Loucy (cell line): ENCODE measurements at regions not wholly inside any gene's neighbourhood (a gene's known extent, or its start where the extent isn't known, plus 50 kb on each side); places are given as distances from the start of the nearest gene placed in this dataset.

ENCODE experiments used
- CTCF ChIP-seq: fragments of 200-600 bp; sonication (generic); conservative IDR thresholded peaks from 2 replicates; pipeline ENCODE4 v1.5.1; 2014; ENCODE audit warnings: mild to moderate bottlenecking, antibody characterized with exemption, low read length
- EZH2phosphoT487 ChIP-seq: fragments of 200-600 bp; IDR thresholded peaks from 2 replicates; pipeline ENCODE4 v1.6.1; 2018; ENCODE audit warnings: antibody characterized with exemption, mild to moderate bottlenecking, moderate library complexity, borderline replicate concordance

DNA sequence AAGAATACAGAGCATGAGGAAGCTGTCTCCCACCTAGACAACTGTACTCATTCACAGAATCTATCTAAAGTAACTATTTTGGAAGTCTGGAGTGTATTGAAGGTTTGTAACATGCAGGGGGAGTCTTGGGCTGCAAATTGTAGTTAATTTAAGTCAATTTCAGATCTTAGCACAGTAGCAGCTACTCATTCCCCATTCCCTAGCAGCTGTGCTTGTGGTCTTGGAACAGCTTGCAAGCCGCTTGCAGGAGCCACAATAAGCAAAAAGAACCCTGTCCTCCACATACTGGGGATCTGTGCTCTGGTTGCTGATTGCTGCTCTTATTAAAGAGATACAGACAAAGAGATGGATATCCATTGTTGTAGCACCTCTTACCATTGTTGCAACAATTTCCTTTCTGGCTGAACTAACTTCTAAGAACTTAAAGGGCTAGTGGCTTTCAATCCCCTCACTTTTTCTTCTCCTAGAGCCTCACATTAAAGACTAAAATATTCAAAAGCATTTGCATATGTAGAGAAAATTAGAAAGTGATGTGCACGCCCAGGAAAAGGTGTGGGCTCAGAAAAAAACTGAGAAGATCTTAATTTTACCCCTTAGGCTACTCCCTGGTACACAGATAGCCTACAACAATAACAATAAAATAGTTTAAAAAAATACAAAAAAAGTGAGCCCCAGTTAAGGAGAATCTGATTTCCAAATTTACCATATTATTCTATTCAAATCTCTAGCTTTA lies 1775.1 kb upstream of the PIK3C3 start:
- TF ChIP-seq CTCF (no peak), EZH2phosphoT487 (no peak)
